ENCODE measurements at regions not wholly inside any gene's neighbourhood (a gene's known extent, or its start where the extent isn't known, plus 50 kb on each side); places are given as distances from the start of the nearest gene placed in this dataset.

GRCh38 chr3:99586701-99587100 is 51.7 kb upstream of the COL8A1 start:
- no peak overlapping the region for H3K4me2 ChIP-seq
- H3K9me3 ChIP-seq (ENCODE audit: low read depth) = no peaks in the 10 kb centered on the region
- no peaks in the 10 kb centered on the region for H3F3A ChIP-seq (ENCODE audit: low read depth)
- no peak overlapping the region for H3K4me3 ChIP-seq
- H3K9me3 Mint-ChIP-seq = no peaks in the 10 kb centered on the region
- no peaks in the 10 kb centered on the region for H3K27me3 ChIP-seq
- no peaks in the 10 kb centered on the region for H3K4me1 Mint-ChIP-seq
- H3K27ac ChIP-seq = no peak overlapping the region
- H3K27ac Mint-ChIP-seq = no peak overlapping the region
- no peak overlapping the region for H3K4me3 Mint-ChIP-seq
- DNase-seq (ENCODE audit: low spot score) = no peak
- no peaks in the 10 kb centered on the region for H4K20me1 ChIP-seq (ENCODE audit: low read depth)
- no peaks in the 10 kb centered on the region for H3K79me2 ChIP-seq (ENCODE audit: low read depth)
- H3K27me3 Mint-ChIP-seq (ENCODE audit: insufficient read depth, low read depth) = no peaks in the 10 kb centered on the region
- H3K9ac ChIP-seq = no peak overlapping the region
- H2AFZ ChIP-seq (replicated peaks) = no peak overlapping the region
- no peaks in the 10 kb centered on the region for H3K4me1 ChIP-seq
- no peaks in the 10 kb centered on the region for H3K36me3 ChIP-seq
- H3K36me3 Mint-ChIP-seq = no peaks in the 10 kb centered on the region
- TF ChIP-seq EZH2phosphoT487 (IDR thresholded peaks at IDR 0.05) (no peak), EZH2 (IDR thresholded peaks at IDR 0.05) (no peak), CTCF (IDR thresholded peaks at IDR 0.05) (no peak)

GRCh38 chr3:99579965-99580364 is 58.4 kb upstream of the COL8A1 start:
- Histone ChIP-seq H3K4me1 (no peaks in the 10 kb centered on the region), H3K9me3 (ENCODE audit: low read depth) (no peaks in the 10 kb centered on the region), H3K79me2 (ENCODE audit: low read depth) (no peaks in the 10 kb centered on the region), H3K27ac (no peak overlapping the region), H3K36me3 (no peaks in the 10 kb centered on the region), H3K4me2 (no peak overlapping the region), H4K20me1 (ENCODE audit: low read depth) (no peaks in the 10 kb centered on the region), H3K4me3 (no peak overlapping the region), H3K9ac (no peak overlapping the region), H3K27me3 (no peaks in the 10 kb centered on the region), H3F3A (ENCODE audit: low read depth) (no peaks in the 10 kb centered on the region), H2AFZ (replicated peaks) (no peak overlapping the region)
- DNase-seq (ENCODE audit: low spot score) = no peak
- Mint-ChIP-seq H3K4me1 (no peaks in the 10 kb centered on the region), H3K4me3 (no peak overlapping the region), H3K36me3 (no peaks in the 10 kb centered on the region), H3K27ac (no peak overlapping the region), H3K9me3 (peaks cover 5% of the 10 kb centered on the region), H3K27me3 (ENCODE audit: insufficient read depth, low read depth) (no peaks in the 10 kb centered on the region)
- no peak for TF ChIP-seq EZH2 (IDR thresholded peaks at IDR 0.05)

- H3K27ac ChIP-seq = no peak overlapping the region
- no peaks in the 10 kb centered on the region for H3K27me3 Mint-ChIP-seq (ENCODE audit: insufficient read depth, low read depth)
- no peak overlapping the region for H3K4me2 ChIP-seq
Observed at GRCh38 chr3:99579246-99579645, 59.1 kb upstream of the COL8A1 start.

More at GRCh38 chr3:99579246-99579645, 59.1 kb upstream of the COL8A1 start:
- H3K27ac Mint-ChIP-seq = no peak overlapping the region
- Histone ChIP-seq H4K20me1 (ENCODE audit: low read depth) (no peaks in the 10 kb centered on the region), H3K4me1 (no peaks in the 10 kb centered on the region), H3K4me3 (no peak overlapping the region), H3K36me3 (no peaks in the 10 kb centered on the region), H3K9ac (no peak overlapping the region), H3K9me3 (ENCODE audit: low read depth) (no peaks in the 10 kb centered on the region), H2AFZ (replicated peaks) (no peak overlapping the region), H3K27me3 (no peaks in the 10 kb centered on the region), H3F3A (ENCODE audit: low read depth) (no peaks in the 10 kb centered on the region), H3K79me2 (ENCODE audit: low read depth) (no peaks in the 10 kb centered on the region)
- H3K4me1 Mint-ChIP-seq = no peaks in the 10 kb centered on the region
- TF ChIP-seq EZH2phosphoT487 (IDR thresholded peaks at IDR 0.05) (no peak), EZH2 (IDR thresholded peaks at IDR 0.05) (no peak), CTCF (IDR thresholded peaks at IDR 0.05) (no peak)
- no peak overlapping the region for H3K4me3 Mint-ChIP-seq
- peaks cover 5% of the 10 kb centered on the region for H3K9me3 Mint-ChIP-seq
- no peak for DNase-seq (ENCODE audit: low spot score)
- no peaks in the 10 kb centered on the region for H3K36me3 Mint-ChIP-seq

Measured in neural progenitor cell (in vitro differentiated cells).